ENCODE measurements at regions not wholly inside any gene's neighbourhood (a gene's known extent, or its start where the extent isn't known, plus 50 kb on each side); places are given as distances from the start of the nearest gene placed in this dataset.

GRCh38 chr18:30639361-30639760 lies 403.2 kb downstream of the DSC3 start:
- Histone ChIP-seq H3K36me3 (ENCODE audit: control insufficient read depth, insufficient read depth, low read length) (no peaks in the 10 kb centered on the region), H3K9me3 (ENCODE audit: control insufficient read depth, insufficient read depth, low read depth, low read length) (no peaks in the 10 kb centered on the region), H3K4me1 (ENCODE audit: control insufficient read depth, insufficient read depth, low read length) (no peaks in the 10 kb centered on the region), H3K27me3 (ENCODE audit: control insufficient read depth, insufficient read depth, low read length) (no peaks in the 10 kb centered on the region), H3K27ac (ENCODE audit: low read length) (no peak overlapping the region), H3K4me3 (ENCODE audit: low read depth in 2 of 2, low read length in 2 of 2) (no peak overlapping the region)
- CTCF ChIA-PET, result no interaction called here
- BruUV-seq (replicated peaks), result no TSS peak
- ATAC-seq (no peak), DNase-seq (ENCODE audit: low read depth, low spot score) (no peak)
- in situ Hi-C loops (cut with HindIII; ENCODE audit: low pct_unique_long_range_greater_than_20kb, low sequenced_read_pairs), result no loop called here
- POLR2A ChIA-PET, result no interaction called here
- TF ChIP-seq POLR2AphosphoS5 (IDR thresholded peaks at IDR 0.05; ENCODE audit: low read depth, low read length) (no peak), TCF7L2 (IDR thresholded peaks at IDR 0.05; ENCODE audit: low read depth, low read length) (no peak), SIN3A (IDR thresholded peaks at IDR 0.05; ENCODE audit: borderline replicate concordance, insufficient read depth, low read depth, low read length) (no peak), CTCF (IDR thresholded peaks at IDR 0.05) (no peak)
- TF ChIP-seq, protein P1, sequence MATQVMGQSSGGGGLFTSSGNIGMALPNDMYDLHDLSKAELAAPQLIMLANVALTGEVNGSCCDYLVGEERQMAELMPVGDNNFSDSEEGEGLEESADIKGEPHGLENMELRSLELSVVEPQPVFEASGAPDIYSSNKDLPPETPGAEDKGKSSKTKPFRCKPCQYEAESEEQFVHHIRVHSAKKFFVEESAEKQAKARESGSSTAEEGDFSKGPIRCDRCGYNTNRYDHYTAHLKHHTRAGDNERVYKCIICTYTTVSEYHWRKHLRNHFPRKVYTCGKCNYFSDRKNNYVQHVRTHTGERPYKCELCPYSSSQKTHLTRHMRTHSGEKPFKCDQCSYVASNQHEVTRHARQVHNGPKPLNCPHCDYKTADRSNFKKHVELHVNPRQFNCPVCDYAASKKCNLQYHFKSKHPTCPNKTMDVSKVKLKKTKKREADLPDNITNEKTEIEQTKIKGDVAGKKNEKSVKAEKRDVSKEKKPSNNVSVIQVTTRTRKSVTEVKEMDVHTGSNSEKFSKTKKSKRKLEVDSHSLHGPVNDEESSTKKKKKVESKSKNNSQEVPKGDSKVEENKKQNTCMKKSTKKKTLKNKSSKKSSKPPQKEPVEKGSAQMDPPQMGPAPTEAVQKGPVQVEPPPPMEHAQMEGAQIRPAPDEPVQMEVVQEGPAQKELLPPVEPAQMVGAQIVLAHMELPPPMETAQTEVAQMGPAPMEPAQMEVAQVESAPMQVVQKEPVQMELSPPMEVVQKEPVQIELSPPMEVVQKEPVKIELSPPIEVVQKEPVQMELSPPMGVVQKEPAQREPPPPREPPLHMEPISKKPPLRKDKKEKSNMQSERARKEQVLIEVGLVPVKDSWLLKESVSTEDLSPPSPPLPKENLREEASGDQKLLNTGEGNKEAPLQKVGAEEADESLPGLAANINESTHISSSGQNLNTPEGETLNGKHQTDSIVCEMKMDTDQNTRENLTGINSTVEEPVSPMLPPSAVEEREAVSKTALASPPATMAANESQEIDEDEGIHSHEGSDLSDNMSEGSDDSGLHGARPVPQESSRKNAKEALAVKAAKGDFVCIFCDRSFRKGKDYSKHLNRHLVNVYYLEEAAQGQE (IDR thresholded peaks at IDR 0.05; ENCODE audit: insufficient read depth in 1 of 2, low read depth in 2 of 2, low read length in 1 of 2), result no peak
- intact Hi-C loops (cut with micrococcal nuclease; ENCODE audit: unreplicated experiment), result no loop called here

DNA sequence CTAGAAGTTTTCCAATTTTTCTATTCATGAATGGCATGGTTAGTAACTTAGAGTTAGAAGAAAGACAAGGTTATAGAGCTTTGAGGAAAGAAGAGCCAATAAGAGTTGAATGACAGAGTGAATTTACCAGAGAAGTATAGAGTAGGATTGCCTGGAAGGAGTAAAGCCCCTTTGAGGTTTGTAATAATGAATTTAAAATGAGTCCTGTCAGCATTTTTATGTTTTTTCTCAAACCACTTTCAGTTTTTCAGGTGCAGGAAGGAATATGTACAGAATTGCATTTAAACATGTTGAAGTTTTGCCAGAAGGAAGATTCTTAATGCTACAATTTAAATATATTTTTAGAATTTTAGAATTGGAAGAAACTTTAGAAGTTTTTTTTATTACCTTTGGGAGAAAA lies 408.3 kb downstream of the DSC3 start:
- no peaks in the 10 kb centered on the region for H3K4me1 ChIP-seq (ENCODE audit: control insufficient read depth, insufficient read depth, low read length)
- ATAC-seq (no peak), DNase-seq (ENCODE audit: low read depth, low spot score) (no peak)
- BruUV-seq (replicated peaks), result no TSS peak
- ChIA-PET CTCF (no interaction called here), POLR2A (no interaction called here)
- intact Hi-C loops (cut with micrococcal nuclease; ENCODE audit: unreplicated experiment) (no loop called here), in situ Hi-C loops (cut with HindIII; ENCODE audit: low pct_unique_long_range_greater_than_20kb, low sequenced_read_pairs) (no loop called here)
- H3K27ac ChIP-seq (ENCODE audit: low read length), result no peak overlapping the region
- TF ChIP-seq, protein P1 (IDR thresholded peaks at IDR 0.05; ENCODE audit: insufficient read depth in 1 of 2, low read depth in 2 of 2, low read length in 1 of 2), result no peak
- TF ChIP-seq TCF7L2 (IDR thresholded peaks at IDR 0.05; ENCODE audit: low read depth, low read length), result no peak
- no peaks in the 10 kb centered on the region for H3K9me3 ChIP-seq (ENCODE audit: control insufficient read depth, insufficient read depth, low read depth, low read length)
- no peaks in the 10 kb centered on the region for H3K27me3 ChIP-seq (ENCODE audit: control insufficient read depth, insufficient read depth, low read length)
- H3K4me3 ChIP-seq (ENCODE audit: low read depth in 2 of 2, low read length in 2 of 2), result no peak overlapping the region
- no peaks in the 10 kb centered on the region for H3K36me3 ChIP-seq (ENCODE audit: control insufficient read depth, insufficient read depth, low read length)

Measured in Panc1 (cell line).